ENCODE measurements at regions not wholly inside any gene's neighbourhood (a gene's known extent, or its start where the extent isn't known, plus 50 kb on each side); places are given as distances from the start of the nearest gene placed in this dataset.

DNA sequence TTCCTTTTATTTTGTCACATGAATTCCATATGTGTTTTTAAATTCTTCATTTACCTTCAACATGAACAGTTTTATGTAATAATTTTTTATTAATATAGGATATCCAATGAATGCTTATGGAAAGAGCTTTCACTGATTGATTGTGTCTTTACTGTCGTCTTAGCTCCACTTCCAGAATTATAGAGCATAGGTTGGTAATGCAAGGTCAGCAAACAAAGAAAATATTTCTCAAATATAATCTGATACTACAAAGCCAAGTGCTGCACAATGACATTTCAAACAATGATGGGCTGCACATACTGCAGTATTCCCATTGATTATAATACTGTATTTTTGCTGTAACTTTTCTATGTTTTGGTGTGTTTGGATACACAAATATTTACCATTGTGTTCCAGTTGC lies 275.7 kb upstream of the RSPO3 start:
- TF ChIP-seq CTCF (IDR thresholded peaks at IDR 0.05) (no peak), ZFX (IDR thresholded peaks at IDR 0.05; ENCODE audit: borderline replicate concordance) (no peak)
